MM.1S (cell line): ENCODE measurements at regions not wholly inside any gene's neighbourhood (a gene's known extent, or its start where the extent isn't known, plus 50 kb on each side); places are given as distances from the start of the nearest gene placed in this dataset.

Experiments used
- DNase-seq: peaks from one replicate; pipeline ENCODE4 v3.0.0-alpha.2; 2015
- H2AFZ ChIP-seq: fragments of 300-600 bp; sonication (generic); 2 replicates; pipeline ENCODE4 v1.6.0; 2016; ENCODE audit warnings: antibody characterized with exemption, low read length
- H3F3A ChIP-seq: fragments of 300-600 bp; sonication (generic); 2 replicates; pipeline ENCODE4 v1.6.1; 2016; ENCODE audit warnings: mild to moderate bottlenecking, antibody characterized with exemption, low read length, moderate library complexity, mixed read lengths; ENCODE audit not compliant: insufficient read depth
- H3K27ac ChIP-seq: fragments of 300-600 bp; sonication (generic); 2 replicates; pipeline ENCODE4 v1.5.1; 2016; ENCODE audit warnings: mild to moderate bottlenecking, low read length
- H3K27me3 ChIP-seq: fragments of 300-600 bp; sonication (generic); replicated peaks from 2 replicates; pipeline ENCODE4 v1.6.0; 2016; ENCODE audit warnings: low read length; ENCODE audit not compliant: insufficient read depth
- H3K36me3 ChIP-seq: fragments of 300-600 bp; sonication (generic); replicated peaks from 2 replicates; pipeline ENCODE4 v1.6.1; 2016; ENCODE audit warnings: mild to moderate bottlenecking, low read length, mixed read lengths; ENCODE audit not compliant: insufficient read depth
- H3K4me1 ChIP-seq: fragments of 300-600 bp; sonication (generic); 2 replicates; pipeline ENCODE4 v1.6.1; 2016; ENCODE audit warnings: low read length, mixed read lengths
- H3K4me2 ChIP-seq: fragments of 300-600 bp; sonication (generic); 2 replicates; pipeline ENCODE4 v1.6.0; 2016; ENCODE audit warnings: low read depth, low read length
- H3K4me3 ChIP-seq: fragments of 300-600 bp; sonication (generic); 2 replicates; pipeline ENCODE4 v1.5.1; 2016; ENCODE audit warnings: low read length, mixed read lengths
- H3K79me2 ChIP-seq: fragments of 300-600 bp; sonication (generic); 2 replicates; pipeline ENCODE4 v1.6.1; 2016; ENCODE audit warnings: mixed run types, low read length, mixed read lengths
- H3K9ac ChIP-seq: fragments of 300-600 bp; sonication (generic); 2 replicates; pipeline ENCODE4 v1.6.1; 2016; ENCODE audit warnings: low read length, mixed read lengths
- H3K9me2 ChIP-seq: fragments of 300-600 bp; sonication (generic); replicated peaks from 2 replicates; pipeline ENCODE4 v1.6.1; 2016; ENCODE audit warnings: mild to moderate bottlenecking, low read length, mixed read lengths; ENCODE audit not compliant: insufficient read depth
- H3K9me3 ChIP-seq: fragments of 300-600 bp; sonication (generic); replicated peaks from 2 replicates; pipeline ENCODE4 v1.6.1; 2016; ENCODE audit warnings: mild to moderate bottlenecking, low read length, mixed read lengths; ENCODE audit not compliant: insufficient read depth
- H4K20me1 ChIP-seq: fragments of 300-600 bp; sonication (generic); 2 replicates; pipeline ENCODE4 v1.6.1; 2016; ENCODE audit warnings: mild to moderate bottlenecking, low read length, moderate library complexity, mixed read lengths; ENCODE audit not compliant: insufficient read depth
- EZH2 ChIP-seq: fragments of 300-600 bp; sonication (generic); optimal IDR thresholded peaks from 2 replicates; pipeline ENCODE3; 2017; ENCODE audit warnings: low read depth, mild to moderate bottlenecking, antibody characterized with exemption, low read length, mixed read lengths
- EZH2phosphoT487 ChIP-seq: fragments of 300-600 bp; sonication (generic); IDR thresholded peaks from 2 replicates; pipeline ENCODE4 v1.6.1; 2018; ENCODE audit warnings: antibody characterized with exemption, low read length
- TF ChIP-seq, protein P1 (sequence below): fragments of 300-600 bp; sonication (generic); IDR thresholded peaks from 2 replicates; pipeline ENCODE4 v1.5.1; 2016; ENCODE audit warnings: antibody characterized with exemption, low read length, mixed read lengths

GRCh38 chr5:145636371-145636770 lies 198.8 kb downstream of the PRELID2 start:
- no peak overlapping the region for H3K27ac ChIP-seq
- H4K20me1 ChIP-seq: no peaks in the 10 kb centered on the region
- H3F3A ChIP-seq: no peaks in the 10 kb centered on the region
- H3K27me3 ChIP-seq: no peaks in the 10 kb centered on the region
- no peaks in the 10 kb centered on the region for H3K4me1 ChIP-seq
- no peak overlapping the region for H3K9ac ChIP-seq
- TF ChIP-seq EZH2 (no peak), EZH2phosphoT487 (no peak)
- TF ChIP-seq, protein P1, sequence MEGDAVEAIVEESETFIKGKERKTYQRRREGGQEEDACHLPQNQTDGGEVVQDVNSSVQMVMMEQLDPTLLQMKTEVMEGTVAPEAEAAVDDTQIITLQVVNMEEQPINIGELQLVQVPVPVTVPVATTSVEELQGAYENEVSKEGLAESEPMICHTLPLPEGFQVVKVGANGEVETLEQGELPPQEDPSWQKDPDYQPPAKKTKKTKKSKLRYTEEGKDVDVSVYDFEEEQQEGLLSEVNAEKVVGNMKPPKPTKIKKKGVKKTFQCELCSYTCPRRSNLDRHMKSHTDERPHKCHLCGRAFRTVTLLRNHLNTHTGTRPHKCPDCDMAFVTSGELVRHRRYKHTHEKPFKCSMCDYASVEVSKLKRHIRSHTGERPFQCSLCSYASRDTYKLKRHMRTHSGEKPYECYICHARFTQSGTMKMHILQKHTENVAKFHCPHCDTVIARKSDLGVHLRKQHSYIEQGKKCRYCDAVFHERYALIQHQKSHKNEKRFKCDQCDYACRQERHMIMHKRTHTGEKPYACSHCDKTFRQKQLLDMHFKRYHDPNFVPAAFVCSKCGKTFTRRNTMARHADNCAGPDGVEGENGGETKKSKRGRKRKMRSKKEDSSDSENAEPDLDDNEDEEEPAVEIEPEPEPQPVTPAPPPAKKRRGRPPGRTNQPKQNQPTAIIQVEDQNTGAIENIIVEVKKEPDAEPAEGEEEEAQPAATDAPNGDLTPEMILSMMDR: no peak
- no peak overlapping the region for H3K4me3 ChIP-seq
- no peaks in the 10 kb centered on the region for H3K79me2 ChIP-seq
- no peaks in the 10 kb centered on the region for H3K36me3 ChIP-seq
- H3K9me2 ChIP-seq: no peaks in the 10 kb centered on the region
- H2AFZ ChIP-seq: no peak overlapping the region
- H3K9me3 ChIP-seq: no peaks in the 10 kb centered on the region
- no peak overlapping the region for H3K4me2 ChIP-seq
- DNase-seq: no peak

DNA sequence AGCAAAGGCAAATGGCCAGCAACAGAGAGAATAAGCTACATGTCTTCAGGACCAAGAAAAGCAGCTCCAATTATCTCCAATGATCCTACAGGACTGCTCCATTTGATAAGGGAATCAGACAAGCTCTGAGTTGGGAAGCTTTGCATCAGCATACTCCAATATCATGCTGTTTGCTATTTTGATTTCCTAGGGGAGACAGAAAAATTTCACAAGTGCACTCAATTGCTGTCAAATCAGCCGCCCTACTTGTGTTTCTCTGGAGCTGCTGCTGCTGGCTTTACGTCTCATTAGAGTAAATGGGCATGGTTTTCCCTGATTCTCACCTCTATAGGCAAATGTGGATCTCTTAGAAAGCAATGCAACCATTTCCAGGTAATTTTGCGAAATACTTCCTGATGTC lies 201.7 kb downstream of the PRELID2 start:
- no peak for TF ChIP-seq EZH2
- TF ChIP-seq, protein P1: no peak
- no peak for TF ChIP-seq EZH2phosphoT487
- DNase-seq: no peak
- Histone ChIP-seq H3K9ac (no peak overlapping the region), H2AFZ (no peak overlapping the region), H4K20me1 (no peaks in the 10 kb centered on the region), H3K27ac (no peak overlapping the region), H3K36me3 (no peaks in the 10 kb centered on the region), H3K27me3 (no peaks in the 10 kb centered on the region), H3F3A (no peaks in the 10 kb centered on the region), H3K4me1 (no peaks in the 10 kb centered on the region), H3K9me3 (no peaks in the 10 kb centered on the region), H3K4me3 (no peak overlapping the region), H3K79me2 (no peaks in the 10 kb centered on the region), H3K9me2 (no peaks in the 10 kb centered on the region), H3K4me2 (no peak overlapping the region)

GRCh38 chr5:145632701-145633100 lies 202.4 kb downstream of the PRELID2 start:
- H3K36me3 ChIP-seq: no peaks in the 10 kb centered on the region
- DNase-seq: no peak
- no peaks in the 10 kb centered on the region for H3K4me1 ChIP-seq
- no peak overlapping the region for H3K4me3 ChIP-seq
- H3K9me2 ChIP-seq: no peaks in the 10 kb centered on the region
- TF ChIP-seq, protein P1: no peak
- TF ChIP-seq EZH2phosphoT487 (no peak), EZH2 (no peak)
- H3K4me2 ChIP-seq: no peak overlapping the region
- no peak overlapping the region for H3K9ac ChIP-seq
- H3K27me3 ChIP-seq: no peaks in the 10 kb centered on the region
- no peaks in the 10 kb centered on the region for H3F3A ChIP-seq
- H4K20me1 ChIP-seq: no peaks in the 10 kb centered on the region
- no peaks in the 10 kb centered on the region for H3K9me3 ChIP-seq
- H3K27ac ChIP-seq: no peak overlapping the region
- H2AFZ ChIP-seq: no peak overlapping the region
- H3K79me2 ChIP-seq: no peaks in the 10 kb centered on the region
